NB4 (cell line): ENCODE measurements at regions not wholly inside any gene's neighbourhood (a gene's known extent, or its start where the extent isn't known, plus 50 kb on each side); places are given as distances from the start of the nearest gene placed in this dataset.
"Not testable (repeated sequence)": the region's sequence is repeated elsewhere in the genome, so short reads cannot be mapped to it uniquely, and the experiment has no call there.

Experiments
- DNase-seq: peaks from one replicate; pipeline ENCODE4 v3.0.0; 2010; ENCODE audit warnings: low read depth
- H3K4me3 ChIP-seq: one replicate; pipeline ENCODE4 v1.5.1; 2011; ENCODE audit warnings: mild to moderate bottlenecking, low read depth, low read length, moderate library complexity
- CTCF ChIP-seq: IDR thresholded peaks from one replicate; pipeline ENCODE4 v1.5.1; 2012; ENCODE audit warnings: low read depth, low read length
- MYC ChIP-seq: IDR thresholded peaks from 2 replicates; pipeline ENCODE4 v1.6.1; 2011; ENCODE audit warnings: low read depth, low read length
- POLR2A ChIP-seq: IDR thresholded peaks from 2 replicates; pipeline ENCODE4 v1.6.1; 2011; ENCODE audit warnings: mild to moderate bottlenecking; ENCODE audit not compliant: insufficient read length; ENCODE audit errors: extremely low read depth
- TF ChIP-seq, protein P1 (sequence below): IDR thresholded peaks from 2 replicates; pipeline ENCODE4 v1.6.1; 2011; ENCODE audit warnings: low read depth, low read length

DNA sequence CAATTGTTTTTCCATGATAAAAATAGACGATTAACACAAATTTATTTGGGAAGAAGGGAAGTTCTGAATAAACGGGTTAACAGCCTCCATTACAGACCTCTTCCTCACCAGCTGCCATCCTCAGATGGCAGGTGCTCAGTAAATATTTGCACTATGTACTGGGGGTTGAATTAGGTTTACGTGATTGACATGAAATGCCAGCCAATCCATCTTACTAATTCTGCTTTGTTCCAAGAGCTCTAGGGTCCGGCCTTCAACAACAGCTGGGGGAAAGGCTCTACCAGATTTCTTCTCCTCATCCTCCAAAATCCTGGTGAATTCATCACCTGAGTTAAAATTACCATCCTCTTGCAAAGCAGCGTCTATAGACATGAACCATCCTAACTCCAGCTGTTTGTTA lies 104.6 kb downstream of the MTX3 start:
- TF ChIP-seq, protein P1, sequence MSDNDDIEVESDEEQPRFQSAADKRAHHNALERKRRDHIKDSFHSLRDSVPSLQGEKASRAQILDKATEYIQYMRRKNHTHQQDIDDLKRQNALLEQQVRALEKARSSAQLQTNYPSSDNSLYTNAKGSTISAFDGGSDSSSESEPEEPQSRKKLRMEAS, result no peak
- TF ChIP-seq POLR2A (no peak), CTCF (no peak), MYC (no peak)
- no peak overlapping the region for H3K4me3 ChIP-seq
- no peak for DNase-seq

- not testable (repeated sequence) for H3K4me3 ChIP-seq
These were observed 111.2 kb downstream of the MTX3 start for GRCh38 chr5:79879880-79880279.

DNA sequence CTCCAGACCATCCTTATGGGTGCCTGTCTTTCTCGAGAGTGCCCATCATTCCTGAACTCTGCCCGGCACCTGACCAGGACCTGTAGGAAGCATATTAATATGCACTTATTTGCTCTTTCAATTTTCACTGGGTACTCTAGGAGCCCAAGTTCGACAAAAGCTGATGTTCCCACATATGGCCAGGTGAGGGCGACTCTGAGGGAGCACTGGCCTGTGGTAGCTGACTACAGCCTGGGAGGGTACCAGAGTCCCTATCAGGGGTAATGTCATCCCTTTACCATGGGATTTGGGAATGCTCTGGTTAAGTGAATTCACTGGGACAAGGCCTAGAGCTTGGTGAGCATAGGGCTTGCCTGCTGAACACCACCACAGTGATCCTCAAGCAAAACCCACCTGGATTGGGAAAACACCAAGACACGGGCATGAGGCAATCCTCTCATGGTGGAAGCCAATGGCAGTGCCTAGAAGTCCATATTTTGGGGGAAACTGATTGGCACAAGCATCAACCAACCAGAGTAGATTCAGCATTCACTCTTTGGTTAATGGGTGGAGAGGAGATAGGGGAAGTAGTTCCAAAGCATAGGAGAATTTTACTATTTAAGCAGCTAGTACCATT lies 112.2 kb downstream of the MTX3 start:
- peak; percentile 20 for DNase-seq
- H3K4me3 ChIP-seq, result no peak overlapping the region
- peak; percentile 59 for TF ChIP-seq CTCF
- TF ChIP-seq, protein P1, result no peak

More at GRCh38 chr5:79879880-79880279, 111.2 kb downstream of the MTX3 start:
- DNase-seq, result not testable (repeated sequence)

DNA sequence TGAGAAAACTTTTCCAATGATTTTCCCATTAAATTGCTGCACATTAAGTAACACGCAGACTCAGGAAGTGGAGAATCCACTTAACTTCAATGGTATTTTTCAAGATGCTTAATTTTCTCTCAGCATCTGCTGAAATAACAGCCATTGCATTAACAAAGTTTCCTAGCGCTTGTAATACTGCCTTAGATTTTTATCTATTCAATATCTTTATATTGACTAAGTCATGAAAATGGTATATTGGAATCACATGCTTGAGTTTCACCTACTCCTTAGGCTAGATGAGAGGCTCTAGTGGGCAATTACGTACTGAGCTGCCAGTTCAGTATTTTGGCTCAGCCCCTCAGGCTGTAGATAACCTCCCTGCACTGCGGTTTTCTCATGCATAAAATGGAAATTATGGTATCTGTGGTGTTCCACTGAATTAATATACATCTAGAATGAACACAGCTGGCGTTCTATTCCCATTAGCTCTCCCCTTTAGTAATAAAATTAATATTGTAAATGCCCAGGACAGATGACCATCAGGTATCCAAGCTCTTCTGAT lies 112.9 kb downstream of the MTX3 start:
- TF ChIP-seq MYC (no peak), CTCF (no peak), POLR2A (no peak)
- TF ChIP-seq, protein P1, result no peak

GRCh38 chr5:79876456-79876855 lies 114.6 kb downstream of the MTX3 start:
- no peak for DNase-seq
- no peak overlapping the region for H3K4me3 ChIP-seq
- TF ChIP-seq POLR2A, result no peak
- no peak for TF ChIP-seq CTCF
- TF ChIP-seq, protein P1, result no peak
- TF ChIP-seq MYC, result no peak

More for the DNA sequence above, 112.9 kb downstream of the MTX3 start:
- DNase-seq, result no peak
- no peak overlapping the region for H3K4me3 ChIP-seq

DNA sequence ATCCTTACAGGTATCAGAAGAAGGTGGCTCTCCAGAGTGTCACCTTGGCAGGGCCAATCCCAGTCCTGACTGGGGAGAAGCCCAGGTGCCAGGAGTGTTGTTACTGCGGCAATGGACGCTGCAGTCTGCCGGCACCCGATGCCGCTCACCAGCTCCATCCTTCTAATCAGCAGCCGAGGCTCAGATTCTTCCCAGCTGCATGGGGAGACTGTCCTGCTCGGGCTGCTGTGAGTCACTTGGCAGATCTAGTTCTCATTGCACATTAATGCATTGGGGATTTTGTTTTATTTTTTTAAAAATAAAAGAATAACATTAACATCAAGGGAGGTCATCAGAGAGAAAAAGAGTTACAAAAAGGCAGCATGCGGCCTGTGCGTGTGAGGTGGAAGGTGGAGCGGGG lies 115.8 kb downstream of the MTX3 start:
- no peak for DNase-seq
- no peak overlapping the region for H3K4me3 ChIP-seq
- TF ChIP-seq MYC (no peak), CTCF (no peak), POLR2A (no peak)
- TF ChIP-seq, protein P1, result no peak
